PFSK-1 (cell line): ENCODE measurements at regions not wholly inside any gene's neighbourhood (a gene's known extent, or its start where the extent isn't known, plus 50 kb on each side); places are given as distances from the start of the nearest gene placed in this dataset.

Source experiments
- FOXP2 ChIP-seq: optimal IDR thresholded peaks from 2 replicates; pipeline ENCODE3; 2011; ENCODE audit warnings: borderline replicate concordance, control low read depth, inconsistent platforms; ENCODE audit not compliant: insufficient read depth; ENCODE audit errors: extremely low read length, extremely low read depth
- POLR2AphosphoS5 ChIP-seq: IDR thresholded peaks from 2 replicates; pipeline ENCODE4 v1.6.1; 2012; ENCODE audit warnings: low read depth, mild to moderate bottlenecking, control low read depth, low read length, moderate library complexity
- REST ChIP-seq, 2 experiments: IDR thresholded peaks; 2 replicates each; pipeline versions ENCODE4 v1.6.1 to v1.8.0; 2011 to 2012; ENCODE audit warnings: low read depth in 2 of 2, low read length in 2 of 2, control low read depth in 1 of 2, inconsistent platforms in 1 of 2, mild to moderate bottlenecking in 1 of 2, moderate library complexity in 1 of 2; ENCODE audit not compliant: insufficient read depth in 1 of 2
- SIN3A ChIP-seq: IDR thresholded peaks from 2 replicates; pipeline ENCODE4 v1.6.1; 2012; ENCODE audit warnings: mild to moderate bottlenecking, low read length, moderate library complexity, borderline replicate concordance; ENCODE audit not compliant: insufficient read depth
- TAF1 ChIP-seq: IDR thresholded peaks from 2 replicates; pipeline ENCODE4 v1.6.1; 2012; ENCODE audit warnings: low read length, control low read depth, borderline replicate concordance; ENCODE audit not compliant: insufficient read depth

- TF ChIP-seq REST (IDR thresholded peaks at IDR 0.05; ENCODE audit: insufficient read depth in 1 of 2, low read depth in 2 of 2, low read length in 2 of 2) (no peak), TAF1 (no peak), POLR2AphosphoS5 (no peak), SIN3A (no peak), FOXP2 (no peak)
Measured at GRCh38 chr3:72142028-72142427, 357.1 kb upstream of the PROK2 start.

GRCh38 chr3:72141264-72141663, 356.3 kb upstream of the PROK2 start:
- TF ChIP-seq TAF1 = no peak

DNA sequence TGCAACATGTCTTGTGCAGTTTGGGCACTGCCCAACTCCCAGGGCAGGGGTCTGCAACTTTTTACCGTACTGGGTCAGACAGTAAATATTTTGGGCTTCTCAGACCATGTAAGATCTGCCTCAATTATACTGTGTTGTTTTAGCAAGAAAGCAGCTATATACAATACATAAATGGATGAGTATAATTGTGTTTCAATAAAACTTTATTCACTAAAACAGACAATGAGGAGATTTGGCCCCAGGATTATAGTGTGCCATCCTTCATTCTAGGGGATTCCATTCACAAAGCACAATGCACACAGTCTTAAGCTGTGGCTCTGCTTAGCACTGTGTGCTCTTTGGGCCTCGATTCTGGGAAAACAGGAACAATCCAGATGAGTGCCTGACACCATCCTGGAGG, 354.4 kb upstream of the PROK2 start:
- TF ChIP-seq POLR2AphosphoS5 = no peak
- no peak for TF ChIP-seq SIN3A
- TF ChIP-seq REST (IDR thresholded peaks at IDR 0.05; ENCODE audit: insufficient read depth in 1 of 2, low read depth in 2 of 2, low read length in 2 of 2) = no peak
- no peak for TF ChIP-seq FOXP2

DNA sequence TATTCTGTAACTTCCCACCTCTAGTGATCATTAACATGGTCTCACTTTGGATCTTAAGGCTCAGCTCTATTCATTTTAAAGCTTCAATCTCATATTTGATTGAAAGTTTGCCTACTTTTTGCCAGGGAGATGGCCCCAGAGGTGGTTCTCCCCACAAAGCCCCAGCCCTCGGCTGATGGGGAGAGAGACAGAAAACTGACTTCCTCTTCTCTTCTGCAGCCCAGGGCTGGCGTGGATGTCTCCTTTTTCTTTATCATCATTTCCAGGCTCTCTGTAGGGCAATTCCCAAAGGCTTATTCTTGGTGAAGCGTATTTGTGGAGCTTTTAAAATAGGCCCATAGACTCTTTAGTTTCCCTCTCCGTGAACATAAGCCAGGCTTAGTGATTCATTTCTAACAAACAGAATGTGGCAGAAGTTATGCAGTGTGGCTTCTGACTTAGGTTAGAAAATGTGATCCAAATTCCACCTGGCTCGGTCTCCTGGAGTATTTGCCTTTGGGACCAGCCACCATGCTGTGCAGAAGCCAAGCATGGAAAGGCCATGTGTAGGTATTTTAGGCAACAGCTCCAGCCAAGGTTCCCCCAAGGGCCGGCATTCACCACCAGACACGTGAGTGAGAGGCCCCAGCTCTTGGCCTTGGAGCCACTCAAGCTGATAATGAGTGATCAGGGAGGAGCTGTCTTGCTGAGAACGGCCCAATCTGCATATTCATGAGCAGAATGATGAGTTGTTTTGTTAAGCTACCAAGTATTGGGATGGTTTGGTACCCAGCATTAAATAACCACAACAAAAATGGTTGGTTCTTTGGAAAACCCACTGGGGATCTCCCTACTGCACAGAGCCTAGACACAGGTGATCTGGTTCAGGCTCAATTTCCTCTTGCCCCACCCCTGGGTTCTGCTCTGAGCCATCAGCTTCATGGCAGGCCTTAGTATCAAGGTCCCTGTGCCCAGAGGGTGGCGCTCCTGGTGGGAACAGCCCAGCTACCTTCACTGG, 353.2 kb upstream of the PROK2 start:
- TF ChIP-seq REST (IDR thresholded peaks at IDR 0.05; ENCODE audit: insufficient read depth in 1 of 2, low read depth in 2 of 2, low read length in 2 of 2) = no peak
- no peak for TF ChIP-seq SIN3A
- TF ChIP-seq FOXP2 = no peak

DNA sequence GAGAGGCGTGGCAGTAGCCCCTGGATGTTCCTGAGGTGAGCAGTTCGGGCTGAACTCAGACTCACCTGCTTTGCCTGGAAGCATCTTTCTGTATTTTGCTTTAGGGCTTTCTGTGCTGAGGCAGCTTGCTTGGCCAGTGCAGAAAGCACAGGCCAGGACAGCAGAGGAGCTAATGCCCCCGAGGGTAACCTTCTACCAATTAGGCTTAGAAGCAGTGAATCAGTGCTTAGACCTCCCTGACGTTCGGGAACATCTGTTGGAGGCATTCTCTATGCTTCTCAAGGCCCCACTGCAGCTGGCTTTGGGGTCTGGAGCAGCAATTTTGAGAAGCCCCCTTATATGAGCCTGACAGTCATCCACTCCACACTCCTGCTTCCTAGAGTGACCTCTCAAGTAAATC, 350.7 kb upstream of the PROK2 start:
- TF ChIP-seq FOXP2 (no peak), POLR2AphosphoS5 (no peak), REST (IDR thresholded peaks at IDR 0.05; ENCODE audit: insufficient read depth in 1 of 2, low read depth in 2 of 2, low read length in 2 of 2) (no peak), TAF1 (no peak), SIN3A (no peak)
